ENCODE measurements at regions not wholly inside any gene's neighbourhood (a gene's known extent, or its start where the extent isn't known, plus 50 kb on each side); places are given as distances from the start of the nearest gene placed in this dataset.

DNA sequence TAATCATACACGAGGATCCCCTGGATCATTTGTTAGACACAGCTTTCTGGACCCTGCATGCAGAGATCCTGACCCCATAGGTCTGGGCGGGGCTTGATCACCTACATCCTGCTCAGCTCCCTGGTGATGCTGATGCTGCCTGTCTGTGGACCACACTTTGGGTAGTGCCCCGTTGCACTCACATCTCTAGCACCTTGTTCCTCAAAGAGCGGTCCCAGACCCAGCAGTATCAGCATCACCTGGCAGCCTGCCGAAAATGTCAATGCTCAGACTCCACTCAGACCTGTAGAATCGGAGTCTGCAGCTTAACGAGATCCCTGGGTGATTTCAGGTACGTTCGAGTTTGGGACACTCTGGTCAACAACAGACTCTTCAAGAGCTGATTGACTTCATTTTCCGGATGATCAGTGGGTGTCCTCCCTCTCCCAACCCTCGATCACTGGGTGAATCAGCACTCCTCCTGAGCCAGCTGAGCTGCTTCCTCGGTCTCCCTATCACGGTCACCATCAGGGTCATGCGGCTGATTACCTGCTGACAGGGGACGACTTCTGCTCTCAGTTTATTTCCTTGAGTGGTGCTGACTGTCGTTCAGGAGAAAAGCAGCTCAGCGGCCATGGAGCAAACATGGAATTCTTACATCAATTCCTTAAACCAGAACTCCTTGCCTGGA lies 150.6 kb upstream of the RAB12 start:
- Histone ChIP-seq H3K27me3 (replicated peaks in 1 of 7) (no peaks in the 10 kb centered on the region), H3K27ac (no peak overlapping the region), H3K4me3 (no peak overlapping the region), H3K4me1 (no peaks in the 10 kb centered on the region), H3K9me3 (no peaks in the 10 kb centered on the region), H3K36me3 (no peaks in the 10 kb centered on the region)
- no peak for DNase-seq
- 74 to 90% (median 83%) methylated on average over 15 to 17 of the region's 17 CpGs for WGBS, 5 donors
- intact Hi-C loops (cut with DNase I; ENCODE audit: low total_unique reads): no loop called here
- no peak for TF ChIP-seq POLR2A (IDR thresholded peaks at IDR 0.05)
- no peak for TF ChIP-seq POLR2AphosphoS5 (IDR thresholded peaks at IDR 0.05)
- TF ChIP-seq CTCF (IDR thresholded peaks at IDR 0.05 in 8 of 11, conservative IDR thresholded peaks at IDR 0.05 in 3 of 11): no peak

DNA sequence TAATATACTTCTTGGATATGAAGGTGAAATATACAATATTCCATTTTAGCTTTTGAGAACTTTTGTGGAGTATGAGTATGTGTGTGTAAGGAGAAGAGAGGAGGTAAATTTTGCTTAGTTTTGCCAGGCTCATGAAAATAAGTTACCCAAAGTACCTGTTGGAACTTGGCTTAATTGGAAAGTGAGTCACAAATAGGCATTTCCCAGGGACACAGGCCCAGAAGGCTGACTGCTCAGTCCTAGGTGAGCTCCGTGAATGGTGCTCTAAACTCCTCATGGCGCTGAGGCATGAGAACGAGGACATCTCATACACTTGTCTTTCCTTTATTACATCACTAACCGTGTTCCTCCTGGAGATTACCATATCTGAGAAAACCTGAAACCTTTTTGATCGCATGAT lies 148.5 kb upstream of the RAB12 start:
- no peaks in the 10 kb centered on the region for H3K36me3 ChIP-seq
- DNase-seq: no peak
- no peaks in the 10 kb centered on the region for H3K4me1 ChIP-seq
- no peak overlapping the region for H3K27ac ChIP-seq
- no peak overlapping the region for H3K4me3 ChIP-seq
- no peaks in the 10 kb centered on the region for H3K27me3 ChIP-seq (replicated peaks in 1 of 7)
- intact Hi-C loops (cut with DNase I; ENCODE audit: low total_unique reads): no loop called here
- no peaks in the 10 kb centered on the region for H3K9me3 ChIP-seq
- TF ChIP-seq POLR2A (IDR thresholded peaks at IDR 0.05) (no peak), CTCF (IDR thresholded peaks at IDR 0.05 in 8 of 11, conservative IDR thresholded peaks at IDR 0.05 in 3 of 11) (no peak), POLR2AphosphoS5 (IDR thresholded peaks at IDR 0.05) (no peak)
- WGBS, 5 donors: 76 to 92% (median 91%) methylated on average over 5 of the region's 5 CpGs

GRCh38 chr18:8461544-8461943 lies 147.7 kb upstream of the RAB12 start:
- no peaks in the 10 kb centered on the region for H3K4me1 ChIP-seq
- WGBS, 5 donors: 0 to 74% (median 66%) methylated on average over 2 of the region's 2 CpGs
- no peak for DNase-seq
- intact Hi-C loops (cut with DNase I; ENCODE audit: low total_unique reads): no loop called here
- no peaks in the 10 kb centered on the region for H3K9me3 ChIP-seq
- TF ChIP-seq CTCF (IDR thresholded peaks at IDR 0.05 in 8 of 11, conservative IDR thresholded peaks at IDR 0.05 in 3 of 11): no peak
- TF ChIP-seq POLR2AphosphoS5 (IDR thresholded peaks at IDR 0.05): no peak
- TF ChIP-seq POLR2A (IDR thresholded peaks at IDR 0.05): no peak
- no peaks in the 10 kb centered on the region for H3K36me3 ChIP-seq
- H3K27ac ChIP-seq: no peak overlapping the region
- no peaks in the 10 kb centered on the region for H3K27me3 ChIP-seq (replicated peaks in 1 of 7)
- no peak overlapping the region for H3K4me3 ChIP-seq

GRCh38 chr18:8462651-8463185 lies 146.5 kb upstream of the RAB12 start:
- Histone ChIP-seq H3K9me3 (no peaks in the 10 kb centered on the region), H3K27me3 (replicated peaks in 1 of 7) (no peaks in the 10 kb centered on the region), H3K27ac (no peak overlapping the region), H3K36me3 (no peaks in the 10 kb centered on the region), H3K4me1 (no peaks in the 10 kb centered on the region), H3K4me3 (no peak overlapping the region)
- WGBS, 5 donors: 81 to 94% (median 92%) methylated on average over 10 of the region's 10 CpGs
- intact Hi-C loops (cut with DNase I; ENCODE audit: low total_unique reads): no loop called here
- TF ChIP-seq CTCF (IDR thresholded peaks at IDR 0.05 in 8 of 11, conservative IDR thresholded peaks at IDR 0.05 in 3 of 11) (no peak), POLR2AphosphoS5 (IDR thresholded peaks at IDR 0.05) (no peak), POLR2A (IDR thresholded peaks at IDR 0.05) (no peak)
- DNase-seq: no peak
